HG03066 (cell line): ENCODE measurements at regions not wholly inside any gene's neighbourhood (a gene's known extent, or its start where the extent isn't known, plus 50 kb on each side); places are given as distances from the start of the nearest gene placed in this dataset.

ENCODE experiments used
- ATAC-seq: cut with Tn5 transposase; IDR thresholded peaks from one replicate; pipeline ENCODE4 v1.9.1; 2021; ENCODE audit warnings: low read depth; ENCODE audit not compliant: unreplicated experiment

GRCh38 chr9:23382418-23382817, 443.6 kb downstream of the ELAVL2 start:
- no peak for ATAC-seq

GRCh38 chr9:23394189-23394588, 431.9 kb downstream of the ELAVL2 start:
- ATAC-seq, result no peak

GRCh38 chr9:23408874-23409273, 417.2 kb downstream of the ELAVL2 start:
- ATAC-seq, result no peak

DNA sequence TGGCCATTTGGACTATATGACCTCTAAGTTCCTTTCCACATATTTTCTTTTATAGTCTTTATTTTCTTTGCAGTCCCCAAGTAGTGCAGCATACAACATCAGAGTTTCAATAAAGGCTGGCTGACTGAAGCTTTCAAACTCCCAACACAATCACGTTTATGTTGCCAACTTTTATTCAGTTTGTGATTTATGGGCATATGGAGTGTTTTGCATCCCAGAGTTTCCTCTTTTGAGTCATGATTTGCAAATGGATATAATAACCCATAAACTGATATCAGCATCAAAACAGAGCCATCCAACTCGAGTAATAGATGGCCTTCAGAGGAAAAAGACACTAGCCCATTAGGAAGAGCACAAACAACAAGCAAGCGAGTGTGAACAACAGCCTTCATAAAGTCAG, 414.0 kb downstream of the ELAVL2 start:
- ATAC-seq, result no peak

- ATAC-seq, result no peak
These were observed 413.6 kb downstream of the ELAVL2 start for GRCh38 chr9:23412458-23412857.

- no peak for ATAC-seq
These were observed 412.5 kb downstream of the ELAVL2 start for GRCh38 chr9:23413541-23413940.

- no peak for ATAC-seq
These were observed 402.0 kb downstream of the ELAVL2 start for GRCh38 chr9:23423999-23424398.

- ATAC-seq, result no peak
These were observed 399.9 kb downstream of the ELAVL2 start for GRCh38 chr9:23426144-23426543.

DNA sequence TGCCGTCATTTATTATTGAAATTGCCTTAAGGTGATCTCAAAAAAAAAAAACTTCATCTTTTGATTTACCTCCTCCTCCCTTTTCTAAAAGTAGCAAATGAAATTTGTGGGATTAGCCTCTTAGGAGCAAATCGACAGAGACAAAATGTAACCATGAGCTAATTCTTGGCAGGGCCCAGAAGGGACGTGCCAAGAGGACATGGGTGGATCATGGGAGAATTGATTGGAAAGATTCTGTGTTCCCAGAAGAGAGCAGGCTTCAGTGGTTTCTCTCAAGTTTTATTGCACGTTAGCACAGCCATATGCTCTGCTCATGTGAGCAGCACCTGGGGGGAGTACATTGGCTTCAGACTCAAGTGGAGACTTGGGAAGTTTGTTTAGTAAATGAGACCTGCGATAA, 394.6 kb downstream of the ELAVL2 start:
- no peak for ATAC-seq

DNA sequence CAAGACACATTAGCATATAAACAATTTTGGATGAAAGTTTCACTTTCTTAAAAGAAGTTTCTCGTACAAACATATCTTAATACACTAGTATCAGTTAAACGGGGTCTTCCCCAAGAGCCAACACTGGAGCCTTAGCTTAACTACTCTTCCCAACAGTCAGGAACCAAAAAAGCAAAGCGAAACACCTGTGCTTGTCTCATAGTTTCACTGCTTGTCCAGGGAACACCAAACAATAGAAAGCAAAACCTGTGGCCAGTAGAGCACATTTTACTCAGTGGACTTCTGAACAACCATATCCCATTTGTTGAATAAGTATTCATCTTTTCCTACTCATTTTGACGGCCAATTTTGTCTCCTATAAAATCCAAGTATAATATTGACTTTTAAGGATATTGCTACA, 391.4 kb downstream of the ELAVL2 start:
- ATAC-seq, result no peak

DNA sequence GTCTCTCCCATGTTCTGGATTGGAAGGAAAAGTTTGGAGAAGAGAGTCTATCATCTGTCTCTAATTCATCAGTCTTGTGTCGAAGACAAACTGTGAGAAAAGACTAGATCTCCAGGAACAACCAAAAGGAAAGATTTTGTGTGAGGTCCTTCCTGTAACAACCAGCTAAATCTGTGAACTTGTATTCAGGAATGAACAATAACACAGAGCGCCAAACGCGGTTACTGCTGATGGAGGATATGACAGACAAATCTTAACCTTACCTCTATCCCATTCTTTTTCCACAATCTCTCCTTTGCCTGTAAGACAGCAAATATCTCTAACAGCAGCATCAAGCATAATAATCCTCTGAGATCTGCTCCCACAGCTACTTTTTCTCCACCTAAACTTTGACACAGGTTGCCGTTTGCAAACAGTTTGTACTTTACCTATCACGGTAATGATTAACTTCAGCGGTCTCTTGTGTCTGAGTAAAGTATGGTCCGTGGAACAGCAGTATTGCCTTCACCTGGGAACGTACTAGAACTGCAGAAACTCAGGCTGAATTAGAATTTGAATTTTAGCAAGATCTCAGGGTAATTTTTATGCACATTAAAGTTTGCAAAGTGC, 387.6 kb downstream of the ELAVL2 start:
- no peak for ATAC-seq

GRCh38 chr9:23441275-23441674, 384.8 kb downstream of the ELAVL2 start:
- no peak for ATAC-seq

GRCh38 chr9:23444658-23445057, 381.4 kb downstream of the ELAVL2 start:
- ATAC-seq, result no peak

- no peak for ATAC-seq
These were observed 378.9 kb downstream of the ELAVL2 start for GRCh38 chr9:23447166-23447565.

DNA sequence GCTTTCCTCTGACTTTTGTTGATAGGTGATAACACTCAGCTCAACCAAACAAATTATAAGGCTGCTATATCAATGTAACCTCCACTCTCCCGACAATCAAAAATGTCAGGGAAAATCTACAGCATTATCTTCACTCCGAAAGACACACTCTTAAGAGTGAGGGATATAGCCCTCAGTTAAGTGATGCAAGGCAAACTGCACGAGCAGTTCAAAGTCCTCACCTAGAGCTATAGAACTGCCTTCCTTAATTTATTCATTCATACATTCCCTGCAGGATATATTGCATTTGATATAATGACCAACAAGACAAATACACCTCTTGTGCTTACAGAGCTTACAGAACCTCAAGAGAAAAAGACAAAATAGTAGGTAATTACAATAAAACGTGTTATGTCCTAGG, 378.1 kb downstream of the ELAVL2 start:
- ATAC-seq, result no peak

GRCh38 chr9:23451802-23452418, 374.1 kb downstream of the ELAVL2 start:
- no peak for ATAC-seq

GRCh38 chr9:23464275-23464674, 361.8 kb downstream of the ELAVL2 start:
- ATAC-seq, result no peak

GRCh38 chr9:23467276-23467675, 358.8 kb downstream of the ELAVL2 start:
- no peak for ATAC-seq

- ATAC-seq, result no peak
These were observed 348.1 kb downstream of the ELAVL2 start for GRCh38 chr9:23477908-23478307.

DNA sequence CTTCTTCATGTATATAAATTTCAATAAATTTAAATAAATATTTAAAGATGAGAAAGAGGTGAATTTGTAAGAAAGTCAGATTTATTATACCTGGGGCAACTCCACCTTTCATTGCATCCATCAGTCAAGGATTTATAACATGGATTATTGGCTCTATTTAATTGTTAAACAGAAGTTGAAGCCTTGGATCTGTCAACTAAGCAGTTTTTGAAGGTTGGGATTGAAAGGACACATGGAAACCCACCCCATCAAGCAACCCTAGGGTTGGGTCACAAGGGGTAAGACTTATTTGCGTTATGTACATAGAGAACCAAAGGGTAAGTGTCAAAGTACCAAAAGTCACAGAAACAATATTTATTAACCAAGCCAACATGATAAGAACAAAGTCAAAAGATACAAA, 342.5 kb downstream of the ELAVL2 start:
- no peak for ATAC-seq

DNA sequence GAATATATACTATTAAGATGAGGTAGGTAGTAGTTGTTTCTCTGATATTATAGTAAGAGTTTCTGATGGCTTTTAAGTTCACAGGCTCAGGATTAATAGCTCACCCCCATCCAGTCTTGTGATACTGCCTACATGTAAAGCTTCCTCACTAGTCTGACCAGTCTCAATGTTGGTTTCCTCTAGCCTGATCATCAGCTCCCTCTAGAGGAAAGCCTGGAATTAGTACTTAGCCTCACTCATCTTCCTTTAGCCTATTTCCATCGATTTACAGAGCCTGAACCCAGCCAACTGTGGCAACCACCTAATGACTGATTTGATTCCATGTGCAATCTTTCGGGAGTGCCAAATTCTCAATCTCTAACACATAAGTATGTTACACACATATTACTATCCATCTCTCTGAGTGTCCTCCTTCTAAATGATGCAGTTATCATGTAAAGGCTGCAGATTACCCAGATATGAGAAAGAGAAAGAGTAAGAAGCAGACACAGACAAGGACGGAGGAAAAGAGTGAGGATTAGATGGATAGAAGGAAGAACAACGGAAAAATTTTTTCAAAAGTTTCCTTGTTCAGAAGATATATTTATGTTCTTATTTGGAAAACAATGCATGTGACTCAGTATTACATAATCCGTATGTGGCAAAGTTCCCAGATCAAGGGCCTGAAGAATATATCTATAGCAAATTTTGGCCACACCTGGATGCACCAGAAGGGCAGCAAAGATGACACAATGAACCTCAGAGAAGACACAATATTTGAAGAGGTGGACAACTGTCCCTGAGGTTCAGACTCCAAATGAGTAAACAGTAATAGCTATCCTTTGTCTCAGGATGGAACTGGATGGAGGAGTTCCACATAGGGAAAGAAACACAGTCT, 333.7 kb downstream of the ELAVL2 start:
- no peak for ATAC-seq

GRCh38 chr9:23493219-23493618, 332.8 kb downstream of the ELAVL2 start:
- ATAC-seq, result no peak
